NCI-H146 treated with DMSO at 0.1 percent for 48 hours (cell line): ENCODE measurements at regions not wholly inside any gene's neighbourhood (a gene's known extent, or its start where the extent isn't known, plus 50 kb on each side); places are given as distances from the start of the nearest gene placed in this dataset.

Experiments
- DNase-seq: peaks from one replicate; lab custom pipeline; 2025; ENCODE audit not compliant: unreplicated experiment; lab: John Stamatoyannopoulos, UW

- no peak for DNase-seq
These were observed 98.8 kb upstream of the PCDH9 start for GRCh38 chr13:67328895-67329294.

- DNase-seq = peak; percentile 17
These were observed 88.7 kb upstream of the PCDH9 start for GRCh38 chr13:67318860-67319259.

DNA sequence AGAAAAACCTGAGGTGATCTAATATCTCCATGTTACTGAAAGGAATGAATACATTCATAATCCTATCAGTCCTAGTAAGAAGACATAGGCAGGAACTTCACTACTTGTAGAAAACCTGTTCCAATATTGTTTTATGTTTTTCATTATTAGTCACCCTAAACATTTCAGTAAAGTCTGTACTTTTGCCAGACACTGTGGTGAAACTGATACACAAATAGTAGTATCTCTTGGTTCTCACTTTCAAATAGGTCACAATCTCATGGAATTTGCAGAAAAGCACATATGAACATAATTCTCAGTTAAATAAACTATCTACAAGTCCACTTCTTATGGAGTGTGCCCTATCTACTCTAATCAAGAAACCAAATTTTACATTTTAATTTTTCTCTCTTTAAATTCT, 88.3 kb upstream of the PCDH9 start:
- DNase-seq = no peak

DNA sequence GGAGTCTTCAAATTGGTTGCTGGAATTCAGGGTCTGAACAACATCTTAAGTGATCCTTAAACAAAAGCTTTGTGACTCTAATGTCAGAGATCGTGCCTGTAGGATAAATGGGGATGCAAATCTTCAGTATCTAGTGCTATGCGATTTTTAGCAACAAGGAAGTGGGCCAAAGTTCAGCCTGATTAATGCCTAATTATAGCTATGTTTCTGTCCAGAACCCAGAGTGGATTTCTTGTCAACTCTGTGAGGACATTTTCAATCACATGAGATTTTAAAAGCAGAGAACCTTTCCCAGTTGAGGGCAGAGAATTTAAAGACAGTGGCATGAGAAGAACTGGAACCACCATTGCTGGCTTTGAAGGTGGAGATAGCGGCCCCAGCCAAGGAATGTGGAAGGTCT, 84.3 kb upstream of the PCDH9 start:
- no peak for DNase-seq

- peak; percentile 65 for DNase-seq
These were observed 78.1 kb upstream of the PCDH9 start for GRCh38 chr13:67308004-67308772.

GRCh38 chr13:67306742-67307141, 76.6 kb upstream of the PCDH9 start:
- peak; percentile 63 for DNase-seq

- DNase-seq = no peak
These were observed 73.7 kb upstream of the PCDH9 start for GRCh38 chr13:67303661-67304333.

DNA sequence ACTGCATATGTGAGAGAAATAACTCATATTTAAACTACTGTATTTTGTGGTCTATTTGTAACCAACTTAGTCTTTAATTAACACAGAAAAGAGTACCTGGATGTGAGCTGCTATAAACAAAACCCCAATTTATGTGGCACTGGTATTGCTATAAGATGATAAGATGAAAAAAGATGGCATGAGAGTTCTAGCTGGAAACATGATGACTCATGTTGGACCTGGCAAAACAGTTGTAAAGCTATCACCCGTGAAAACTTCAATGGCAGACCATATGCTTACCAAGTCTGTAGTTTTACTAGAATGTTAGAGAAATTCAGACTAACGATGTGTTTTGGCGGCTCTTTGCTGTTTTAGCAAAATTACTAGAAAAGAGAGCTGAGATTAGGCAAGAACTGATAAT, 69.6 kb upstream of the PCDH9 start:
- DNase-seq = no peak

DNA sequence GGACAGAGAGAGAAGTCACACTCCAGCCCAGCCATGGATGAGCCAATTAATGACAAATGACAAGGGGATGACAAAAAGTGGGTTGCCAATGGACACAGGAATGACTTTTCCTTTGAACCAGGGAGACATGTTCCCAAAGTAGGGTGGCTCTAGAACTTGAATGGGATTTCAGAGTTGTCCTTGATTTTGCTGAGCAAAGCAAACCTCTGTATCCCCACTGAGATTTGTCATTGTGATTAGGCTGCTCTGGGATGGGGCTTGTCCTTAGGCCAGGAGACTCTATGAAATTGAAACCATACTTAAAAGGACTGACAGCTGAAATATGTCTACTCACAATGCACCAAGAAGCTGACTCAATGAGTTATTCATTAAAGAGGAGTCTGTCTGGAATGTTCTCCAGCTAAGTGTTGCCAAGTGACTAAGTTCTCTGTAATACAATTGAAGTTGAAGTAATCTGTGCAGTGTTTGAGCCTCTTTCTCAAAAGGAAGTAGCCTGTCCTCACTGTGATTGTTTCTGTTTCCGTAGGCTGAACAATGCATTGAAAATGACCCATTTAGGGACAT, 69.0 kb upstream of the PCDH9 start:
- no peak for DNase-seq

GRCh38 chr13:67298297-67298696, 68.2 kb upstream of the PCDH9 start:
- no peak for DNase-seq

DNA sequence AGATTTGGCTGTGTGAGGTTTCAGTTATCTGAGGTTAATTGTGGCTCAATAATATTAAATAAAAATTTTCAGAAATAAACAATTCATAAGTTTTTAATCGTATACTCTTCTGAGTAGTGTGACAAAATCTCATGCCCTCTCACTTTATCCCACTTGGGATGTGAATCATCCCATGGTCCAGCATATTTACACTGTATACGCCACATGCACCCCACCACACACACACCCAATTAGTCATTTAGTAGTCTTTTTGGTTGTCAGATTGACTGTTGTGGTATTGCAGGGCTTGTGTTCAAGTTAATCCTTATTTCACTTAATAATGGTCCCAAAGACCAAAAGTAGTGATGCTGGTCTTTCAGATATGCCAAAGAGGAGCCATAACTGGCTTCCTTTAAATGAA, 66.4 kb upstream of the PCDH9 start:
- no peak for DNase-seq

- no peak for DNase-seq
These were observed 62.8 kb upstream of the PCDH9 start for GRCh38 chr13:67292886-67293285.

DNA sequence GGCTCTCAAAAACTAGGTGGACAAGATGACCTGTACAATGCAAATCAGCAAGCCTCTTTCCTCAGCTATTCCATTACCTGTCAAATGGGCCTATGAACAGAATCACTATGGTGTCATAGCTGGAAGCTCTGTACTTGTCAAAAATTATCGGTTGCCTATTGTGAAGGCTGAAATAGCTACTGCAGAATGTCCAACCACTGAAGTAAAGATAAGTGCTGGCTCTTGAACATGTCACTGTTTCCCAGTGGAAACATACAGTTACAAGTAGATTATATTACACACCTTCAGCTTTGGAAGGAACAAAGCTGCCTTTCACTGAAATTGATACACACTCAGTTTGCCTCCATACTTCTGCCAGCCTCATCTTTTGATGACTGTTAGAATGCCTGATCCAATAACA, 55.5 kb upstream of the PCDH9 start:
- no peak for DNase-seq

- no peak for DNase-seq
These were observed 53.5 kb upstream of the PCDH9 start for GRCh38 chr13:67283637-67284036.

- no peak for DNase-seq
These were observed 51.3 kb upstream of the PCDH9 start for GRCh38 chr13:67281466-67281865.
